Neural crest cell (in vitro differentiated cells): ENCODE measurements at regions not wholly inside any gene's neighbourhood (a gene's known extent, or its start where the extent isn't known, plus 50 kb on each side); places are given as distances from the start of the nearest gene placed in this dataset.

ENCODE experiments used
- DNase-seq: peaks from one replicate; pipeline ENCODE4 v3.0.0; 2021; ENCODE audit warnings: low read depth, mixed read lengths, low spot score
- H3K27ac Mint-ChIP-seq: one replicate; pipeline ENCODE4 v1.8.0; 2021; ENCODE audit warnings: mild to moderate bottlenecking, mixed read lengths; ENCODE audit not compliant: unreplicated experiment
- H3K27me3 Mint-ChIP-seq: 2 replicates; pipeline ENCODE4 v1.8.0; 2021; ENCODE audit warnings: low read depth, mild to moderate bottlenecking, mixed read lengths
- H3K36me3 Mint-ChIP-seq: 2 replicates; pipeline ENCODE4 v1.8.0; 2021; ENCODE audit warnings: low read depth, mild to moderate bottlenecking, mixed read lengths
- H3K4me1 Mint-ChIP-seq: 2 replicates; pipeline ENCODE4 v1.8.0; 2021; ENCODE audit warnings: mixed read lengths
- H3K4me3 Mint-ChIP-seq: one replicate; pipeline ENCODE4 v1.8.0; 2021; ENCODE audit warnings: mild to moderate bottlenecking, mixed read lengths
- H3K9me3 Mint-ChIP-seq: 2 replicates; pipeline ENCODE4 v1.8.0; 2021; ENCODE audit warnings: mixed read lengths
- TF ChIP-seq, protein P1 (sequence below): fragments of 200-600 bp; sonication (generic); conservative IDR thresholded peaks from 2 replicates; pipeline ENCODE4 v1.5.0; 2021; ENCODE audit warnings: antibody characterized with exemption, mild to moderate bottlenecking

DNA sequence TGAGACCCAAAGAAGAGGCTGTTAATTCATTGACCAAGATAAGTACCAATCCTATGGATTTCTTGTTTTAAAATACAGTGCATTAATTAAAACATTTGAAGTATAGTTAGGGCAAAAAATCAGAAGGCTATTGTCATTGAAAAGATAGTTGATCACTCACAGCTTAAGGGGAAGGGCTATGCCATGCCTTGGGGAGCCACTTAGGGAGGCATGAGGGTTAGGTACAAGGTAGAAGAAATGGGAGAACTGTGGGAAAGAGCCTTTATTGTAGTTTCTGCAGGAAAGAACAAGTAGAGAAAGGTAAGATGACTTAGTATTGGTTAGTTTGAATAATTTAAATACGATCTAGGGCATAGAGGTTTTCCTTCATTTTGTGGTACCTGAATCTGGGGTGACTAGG is 1285.5 kb upstream of the TMEFF2 start:
- Mint-ChIP-seq H3K9me3 (no peaks in the 10 kb centered on the region), H3K27ac (no peak overlapping the region), H3K27me3 (no peaks in the 10 kb centered on the region), H3K4me1 (no peaks in the 10 kb centered on the region), H3K36me3 (no peaks in the 10 kb centered on the region), H3K4me3 (no peak overlapping the region)
- TF ChIP-seq, protein P1, sequence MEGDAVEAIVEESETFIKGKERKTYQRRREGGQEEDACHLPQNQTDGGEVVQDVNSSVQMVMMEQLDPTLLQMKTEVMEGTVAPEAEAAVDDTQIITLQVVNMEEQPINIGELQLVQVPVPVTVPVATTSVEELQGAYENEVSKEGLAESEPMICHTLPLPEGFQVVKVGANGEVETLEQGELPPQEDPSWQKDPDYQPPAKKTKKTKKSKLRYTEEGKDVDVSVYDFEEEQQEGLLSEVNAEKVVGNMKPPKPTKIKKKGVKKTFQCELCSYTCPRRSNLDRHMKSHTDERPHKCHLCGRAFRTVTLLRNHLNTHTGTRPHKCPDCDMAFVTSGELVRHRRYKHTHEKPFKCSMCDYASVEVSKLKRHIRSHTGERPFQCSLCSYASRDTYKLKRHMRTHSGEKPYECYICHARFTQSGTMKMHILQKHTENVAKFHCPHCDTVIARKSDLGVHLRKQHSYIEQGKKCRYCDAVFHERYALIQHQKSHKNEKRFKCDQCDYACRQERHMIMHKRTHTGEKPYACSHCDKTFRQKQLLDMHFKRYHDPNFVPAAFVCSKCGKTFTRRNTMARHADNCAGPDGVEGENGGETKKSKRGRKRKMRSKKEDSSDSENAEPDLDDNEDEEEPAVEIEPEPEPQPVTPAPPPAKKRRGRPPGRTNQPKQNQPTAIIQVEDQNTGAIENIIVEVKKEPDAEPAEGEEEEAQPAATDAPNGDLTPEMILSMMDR, result no peak
- DNase-seq, result no peak

DNA sequence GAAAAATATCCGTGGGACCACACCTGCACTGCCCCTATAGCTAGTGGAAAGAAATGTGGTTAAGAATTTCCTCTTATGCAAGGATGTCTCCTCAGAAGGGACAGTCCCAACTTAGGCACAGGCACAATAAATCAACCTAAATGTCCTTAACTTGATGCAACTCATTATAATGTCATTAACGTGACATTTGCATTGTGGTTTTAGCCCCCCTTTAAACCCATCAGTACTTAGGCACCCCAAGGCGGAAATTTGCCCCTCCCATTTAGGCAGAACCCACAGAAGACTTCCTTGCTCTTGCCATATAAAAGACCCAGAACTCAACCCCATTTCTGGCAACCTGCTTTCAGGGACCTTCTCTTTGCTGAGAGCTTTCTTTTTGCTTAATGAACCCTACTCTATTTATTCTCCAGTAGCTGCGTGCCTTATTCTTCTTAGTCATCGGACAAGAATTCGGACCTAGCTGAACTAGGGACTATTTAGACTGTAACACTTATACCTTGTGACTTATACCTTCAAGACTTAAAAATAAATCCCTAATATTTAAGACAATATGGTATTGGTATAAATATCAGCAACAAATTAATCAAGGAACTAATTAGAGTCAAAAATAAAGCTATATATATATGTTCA is 1281.6 kb upstream of the TMEFF2 start:
- H3K27ac Mint-ChIP-seq, result no peak overlapping the region
- peaks cover 3% of the 10 kb centered on the region for H3K9me3 Mint-ChIP-seq
- no peaks in the 10 kb centered on the region for H3K36me3 Mint-ChIP-seq
- no peaks in the 10 kb centered on the region for H3K4me1 Mint-ChIP-seq
- no peaks in the 10 kb centered on the region for H3K27me3 Mint-ChIP-seq
- DNase-seq, result no peak
- H3K4me3 Mint-ChIP-seq, result no peak overlapping the region
- TF ChIP-seq, protein P1, result no peak

DNA sequence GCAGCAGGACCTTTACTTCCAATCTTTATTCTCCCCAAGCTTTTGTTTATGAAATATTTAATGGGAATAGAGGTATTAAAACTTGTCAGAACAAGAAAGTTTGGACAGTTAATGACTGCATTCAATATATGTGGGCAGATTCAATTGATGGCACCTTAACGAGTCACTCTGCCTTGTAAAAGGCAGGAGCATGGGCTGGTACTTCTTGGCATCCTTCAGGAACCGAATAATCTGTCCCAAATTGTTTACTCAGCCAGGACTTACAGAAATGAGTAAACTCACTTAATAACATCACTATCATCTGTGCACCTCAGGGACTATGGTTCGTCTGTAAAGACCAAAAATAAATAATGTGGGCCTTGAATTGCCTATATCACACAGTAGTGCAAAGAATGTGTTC is 1280.3 kb upstream of the TMEFF2 start:
- H3K9me3 Mint-ChIP-seq, result peaks cover 3% of the 10 kb centered on the region
- TF ChIP-seq, protein P1, result no peak
- no peak for DNase-seq
- H3K27ac Mint-ChIP-seq, result no peak overlapping the region
- H3K36me3 Mint-ChIP-seq, result no peaks in the 10 kb centered on the region
- no peaks in the 10 kb centered on the region for H3K4me1 Mint-ChIP-seq
- no peak overlapping the region for H3K4me3 Mint-ChIP-seq
- H3K27me3 Mint-ChIP-seq, result no peaks in the 10 kb centered on the region

DNA sequence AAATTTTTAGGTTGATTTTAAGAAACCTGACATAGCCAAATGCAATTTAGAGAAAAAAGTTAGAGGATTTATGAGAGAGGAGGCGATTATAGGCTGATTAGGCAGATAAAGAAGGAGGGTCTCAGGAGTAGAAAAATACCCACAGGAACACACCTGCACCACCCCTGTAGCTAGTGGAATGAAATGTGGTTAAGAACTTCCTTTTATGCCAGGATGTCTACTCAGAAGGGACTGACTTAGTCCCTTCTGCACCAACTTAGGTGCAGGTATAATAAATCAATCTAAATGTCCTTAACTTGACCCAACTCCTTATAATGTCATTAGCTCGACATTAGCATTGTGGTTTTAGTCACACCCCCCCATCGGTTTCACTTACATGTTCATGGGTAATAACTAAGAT is 1274.5 kb upstream of the TMEFF2 start:
- H3K27ac Mint-ChIP-seq, result no peak overlapping the region
- no peaks in the 10 kb centered on the region for H3K36me3 Mint-ChIP-seq
- TF ChIP-seq, protein P1, result no peak
- no peak for DNase-seq
- H3K4me1 Mint-ChIP-seq, result peaks cover 10% of the 10 kb centered on the region
- peaks cover 3% of the 10 kb centered on the region for H3K9me3 Mint-ChIP-seq
- no peak overlapping the region for H3K4me3 Mint-ChIP-seq
- H3K27me3 Mint-ChIP-seq, result no peaks in the 10 kb centered on the region

DNA sequence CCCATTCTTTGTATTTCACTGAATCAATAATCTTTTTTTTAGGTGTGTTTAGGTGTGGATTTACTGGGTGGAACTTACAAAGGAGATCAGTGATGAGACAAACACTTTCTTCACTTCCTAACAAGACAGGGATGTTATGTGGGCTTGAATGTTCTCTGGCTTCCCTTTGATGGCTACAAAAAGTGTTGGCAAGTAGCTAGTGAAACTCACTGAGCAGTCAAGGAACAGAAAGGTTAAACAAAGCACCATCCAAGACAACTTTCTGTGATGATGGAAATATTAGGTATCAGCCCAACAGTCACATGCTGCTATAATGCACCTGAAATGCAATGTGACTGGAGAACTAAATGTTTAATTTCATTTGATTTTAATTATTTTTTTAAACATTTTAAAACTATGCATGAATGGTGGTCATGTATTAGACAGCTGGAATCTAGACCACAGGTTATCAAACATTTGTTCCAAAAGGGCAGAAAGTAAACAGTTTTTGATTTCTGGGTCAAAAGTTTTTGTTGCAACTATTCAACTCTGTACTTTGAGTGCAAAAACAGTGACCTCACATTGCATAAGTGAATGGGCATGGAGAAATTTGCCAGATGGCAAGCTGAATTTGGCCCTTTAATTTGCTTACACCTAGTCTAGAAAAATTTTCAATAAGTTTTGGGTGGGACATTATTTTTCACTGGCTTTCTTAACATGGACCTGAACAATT is 1272.7 kb upstream of the TMEFF2 start:
- TF ChIP-seq, protein P1, result no peak
- Mint-ChIP-seq H3K9me3 (peaks cover 10% of the 10 kb centered on the region), H3K4me3 (no peak overlapping the region)

More for the DNA sequence above, 1272.7 kb upstream of the TMEFF2 start:
- Mint-ChIP-seq H3K27me3 (no peaks in the 10 kb centered on the region), H3K27ac (no peak overlapping the region), H3K36me3 (no peaks in the 10 kb centered on the region), H3K4me1 (peaks cover 22% of the 10 kb centered on the region)
- no peak for DNase-seq
